ENCODE measurements at regions not wholly inside any gene's neighbourhood (a gene's known extent, or its start where the extent isn't known, plus 50 kb on each side); places are given as distances from the start of the nearest gene placed in this dataset.

GRCh38 chr6:18985996-18986395 lies 598.8 kb downstream of the RNF144B start:
- no peak for TF ChIP-seq CTCF (conservative IDR thresholded peaks at IDR 0.05; ENCODE audit: low read depth, low read length)
- no peak for TF ChIP-seq EZH2 (IDR thresholded peaks at IDR 0.05; ENCODE audit: low read length, unreplicated experiment)
- no peak for TF ChIP-seq EZH2phosphoT487 (IDR thresholded peaks at IDR 0.05; ENCODE audit: borderline replicate concordance, low read length)

Data from PC-3 (cell line).